ENCODE measurements at regions not wholly inside any gene's neighbourhood (a gene's known extent, or its start where the extent isn't known, plus 50 kb on each side); places are given as distances from the start of the nearest gene placed in this dataset.

DNA sequence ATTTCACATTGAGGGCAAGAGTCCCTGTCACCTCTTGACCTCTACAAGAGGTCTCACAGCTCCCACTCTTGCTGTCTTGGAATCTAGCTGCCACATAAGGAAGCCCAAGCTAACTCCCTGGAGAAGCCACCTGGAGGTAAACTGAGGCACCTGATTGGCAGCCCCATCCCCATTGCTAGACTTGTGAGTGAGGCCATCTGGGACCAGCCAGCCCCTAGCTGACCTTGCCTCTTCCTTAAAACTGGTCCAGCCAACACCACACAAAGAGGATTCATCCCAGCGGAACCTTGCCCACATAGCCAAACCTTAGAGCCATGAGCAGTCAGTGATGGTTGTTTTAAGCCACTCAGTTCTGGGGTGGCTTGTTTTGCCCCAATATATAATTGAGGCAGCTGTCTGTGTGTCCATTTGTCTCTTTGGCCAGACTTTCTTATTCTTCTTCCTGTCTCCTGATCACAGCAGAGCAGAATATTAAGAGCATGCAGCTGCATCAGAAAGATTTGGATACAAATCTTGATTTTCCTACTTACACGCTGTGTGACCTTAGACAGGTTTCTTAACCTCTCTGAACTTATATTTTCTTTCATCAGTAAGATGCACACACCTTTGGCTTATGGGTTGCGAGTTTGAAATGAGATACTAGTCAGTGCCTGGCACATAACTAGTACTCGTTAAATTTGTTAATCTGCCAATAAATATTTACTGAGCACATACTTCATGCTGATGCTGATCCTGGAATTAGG is 74.3 kb upstream of the TP53I11 start:
- TF ChIP-seq TEAD4 (IDR thresholded peaks at IDR 0.05) (no peak), CEBPB (IDR thresholded peaks at IDR 0.05) (no peak), YY1 (IDR thresholded peaks at IDR 0.05; ENCODE audit: low read depth) (no peak), EP300 (IDR thresholded peaks at IDR 0.05; ENCODE audit: borderline replicate concordance) (no peak), TAF1 (IDR thresholded peaks at IDR 0.05; ENCODE audit: low read depth) (no peak), CREB1 (IDR thresholded peaks at IDR 0.05; ENCODE audit: low read depth) (no peak), RAD21 (IDR thresholded peaks at IDR 0.05; ENCODE audit: low read depth) (no peak), NFIC (IDR thresholded peaks at IDR 0.05) (no peak), EGR1 (IDR thresholded peaks at IDR 0.05) (no peak), FOXM1 (IDR thresholded peaks at IDR 0.05; ENCODE audit: borderline replicate concordance, low read depth) (no peak), ZBTB7A (IDR thresholded peaks at IDR 0.05; ENCODE audit: low read depth) (no peak)
- TF ChIP-seq, protein P1, sequence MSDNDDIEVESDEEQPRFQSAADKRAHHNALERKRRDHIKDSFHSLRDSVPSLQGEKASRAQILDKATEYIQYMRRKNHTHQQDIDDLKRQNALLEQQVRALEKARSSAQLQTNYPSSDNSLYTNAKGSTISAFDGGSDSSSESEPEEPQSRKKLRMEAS (IDR thresholded peaks at IDR 0.05), result no peak
- TF ChIP-seq, protein P2, sequence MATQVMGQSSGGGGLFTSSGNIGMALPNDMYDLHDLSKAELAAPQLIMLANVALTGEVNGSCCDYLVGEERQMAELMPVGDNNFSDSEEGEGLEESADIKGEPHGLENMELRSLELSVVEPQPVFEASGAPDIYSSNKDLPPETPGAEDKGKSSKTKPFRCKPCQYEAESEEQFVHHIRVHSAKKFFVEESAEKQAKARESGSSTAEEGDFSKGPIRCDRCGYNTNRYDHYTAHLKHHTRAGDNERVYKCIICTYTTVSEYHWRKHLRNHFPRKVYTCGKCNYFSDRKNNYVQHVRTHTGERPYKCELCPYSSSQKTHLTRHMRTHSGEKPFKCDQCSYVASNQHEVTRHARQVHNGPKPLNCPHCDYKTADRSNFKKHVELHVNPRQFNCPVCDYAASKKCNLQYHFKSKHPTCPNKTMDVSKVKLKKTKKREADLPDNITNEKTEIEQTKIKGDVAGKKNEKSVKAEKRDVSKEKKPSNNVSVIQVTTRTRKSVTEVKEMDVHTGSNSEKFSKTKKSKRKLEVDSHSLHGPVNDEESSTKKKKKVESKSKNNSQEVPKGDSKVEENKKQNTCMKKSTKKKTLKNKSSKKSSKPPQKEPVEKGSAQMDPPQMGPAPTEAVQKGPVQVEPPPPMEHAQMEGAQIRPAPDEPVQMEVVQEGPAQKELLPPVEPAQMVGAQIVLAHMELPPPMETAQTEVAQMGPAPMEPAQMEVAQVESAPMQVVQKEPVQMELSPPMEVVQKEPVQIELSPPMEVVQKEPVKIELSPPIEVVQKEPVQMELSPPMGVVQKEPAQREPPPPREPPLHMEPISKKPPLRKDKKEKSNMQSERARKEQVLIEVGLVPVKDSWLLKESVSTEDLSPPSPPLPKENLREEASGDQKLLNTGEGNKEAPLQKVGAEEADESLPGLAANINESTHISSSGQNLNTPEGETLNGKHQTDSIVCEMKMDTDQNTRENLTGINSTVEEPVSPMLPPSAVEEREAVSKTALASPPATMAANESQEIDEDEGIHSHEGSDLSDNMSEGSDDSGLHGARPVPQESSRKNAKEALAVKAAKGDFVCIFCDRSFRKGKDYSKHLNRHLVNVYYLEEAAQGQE (IDR thresholded peaks at IDR 0.05; ENCODE audit: low read depth), result no peak
- TF ChIP-seq, protein P3, sequence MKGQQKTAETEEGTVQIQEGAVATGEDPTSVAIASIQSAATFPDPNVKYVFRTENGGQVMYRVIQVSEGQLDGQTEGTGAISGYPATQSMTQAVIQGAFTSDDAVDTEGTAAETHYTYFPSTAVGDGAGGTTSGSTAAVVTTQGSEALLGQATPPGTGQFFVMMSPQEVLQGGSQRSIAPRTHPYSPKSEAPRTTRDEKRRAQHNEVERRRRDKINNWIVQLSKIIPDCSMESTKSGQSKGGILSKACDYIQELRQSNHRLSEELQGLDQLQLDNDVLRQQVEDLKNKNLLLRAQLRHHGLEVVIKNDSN (IDR thresholded peaks at IDR 0.05), result no peak

All from Ishikawa (cell line).